GM18868 (cell line): ENCODE measurements at regions not wholly inside any gene's neighbourhood (a gene's known extent, or its start where the extent isn't known, plus 50 kb on each side); places are given as distances from the start of the nearest gene placed in this dataset.
"Not testable (repeated sequence)": the region's sequence is repeated elsewhere in the genome, so short reads cannot be mapped to it uniquely, and the experiment has no call there.

ENCODE experiments used
- ATAC-seq: cut with Tn5 transposase; IDR thresholded peaks from one replicate; pipeline ENCODE4 v1.9.1; 2021; ENCODE audit warnings: mild to moderate bottlenecking, moderate library complexity; ENCODE audit not compliant: unreplicated experiment

GRCh38 chr20:40286975-40287531, 402.0 kb downstream of the MAFB start:
- no peak for ATAC-seq

- ATAC-seq: no peak
These were observed 404.4 kb downstream of the MAFB start for GRCh38 chr20:40284611-40285010.

GRCh38 chr20:40283689-40284088, 405.3 kb downstream of the MAFB start:
- ATAC-seq: no peak

- no peak for ATAC-seq
These were observed 406.1 kb downstream of the MAFB start for GRCh38 chr20:40282941-40283340.

GRCh38 chr20:40282541-40282940, 406.5 kb downstream of the MAFB start:
- ATAC-seq: no peak

GRCh38 chr20:40280616-40281015, 408.4 kb downstream of the MAFB start:
- ATAC-seq: no peak

- ATAC-seq: no peak
These were observed 409.6 kb downstream of the MAFB start for GRCh38 chr20:40279390-40279789.

- ATAC-seq: no peak
These were observed 410.4 kb downstream of the MAFB start for GRCh38 chr20:40278673-40279072.

- no peak for ATAC-seq
These were observed 412.7 kb downstream of the MAFB start for GRCh38 chr20:40276301-40276700.

GRCh38 chr20:40275738-40276137, 413.3 kb downstream of the MAFB start:
- no peak for ATAC-seq

- ATAC-seq: no peak
These were observed 414.0 kb downstream of the MAFB start for GRCh38 chr20:40274912-40275533.

- not testable (repeated sequence) for ATAC-seq
These were observed 419.8 kb downstream of the MAFB start for GRCh38 chr20:40269274-40269673.

GRCh38 chr20:40268321-40269075, 420.5 kb downstream of the MAFB start:
- ATAC-seq: no peak

- no peak for ATAC-seq
These were observed 423.1 kb downstream of the MAFB start for GRCh38 chr20:40265825-40266533.

- ATAC-seq: no peak
These were observed 426.8 kb downstream of the MAFB start for GRCh38 chr20:40262219-40262618.

GRCh38 chr20:40258931-40259330, 430.1 kb downstream of the MAFB start:
- no peak for ATAC-seq

- no peak for ATAC-seq
These were observed 431.3 kb downstream of the MAFB start for GRCh38 chr20:40257763-40258162.

GRCh38 chr20:40255365-40255764, 433.7 kb downstream of the MAFB start:
- no peak for ATAC-seq

- no peak for ATAC-seq
These were observed 434.8 kb downstream of the MAFB start for GRCh38 chr20:40254023-40254772.

GRCh38 chr20:40251284-40251932, 437.6 kb downstream of the MAFB start:
- ATAC-seq: no peak
